ENCODE measurements at regions not wholly inside any gene's neighbourhood (a gene's known extent, or its start where the extent isn't known, plus 50 kb on each side); places are given as distances from the start of the nearest gene placed in this dataset.

DNA sequence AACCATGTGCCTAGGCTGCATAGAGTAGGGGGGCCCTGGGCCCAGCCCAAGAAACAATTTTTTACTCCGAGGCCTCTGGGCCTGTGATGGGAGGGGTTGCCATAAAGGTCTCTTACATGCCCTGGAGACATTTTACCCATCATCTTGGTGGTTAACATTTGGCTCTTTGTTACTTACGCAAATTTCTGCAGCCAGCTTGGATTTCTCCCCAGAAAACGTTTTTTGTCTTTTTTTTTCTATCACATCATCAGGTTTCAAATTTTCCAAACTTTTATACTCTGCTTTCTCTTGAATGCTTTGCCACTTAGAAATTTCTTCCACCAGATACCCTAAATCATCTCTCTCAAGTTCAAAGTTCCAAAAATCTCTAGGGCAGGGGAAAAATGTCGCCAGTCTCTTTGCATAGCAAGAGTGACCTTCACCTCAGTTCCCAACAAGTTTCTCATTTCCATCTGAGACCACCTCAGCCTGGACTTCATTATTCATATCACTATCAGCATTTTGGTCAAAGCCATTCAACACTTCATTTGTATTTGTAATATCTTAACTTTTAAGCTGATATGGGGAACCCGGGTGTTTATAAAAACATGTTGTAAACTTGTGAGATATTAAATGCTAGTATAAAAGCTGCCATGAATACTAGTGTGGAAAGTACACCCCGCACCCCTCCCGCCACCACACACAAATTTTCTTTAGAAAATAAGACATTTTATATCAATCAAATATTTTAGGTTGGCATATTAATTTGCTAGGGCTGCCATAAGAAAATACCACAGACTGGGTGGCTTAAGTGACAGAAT lies 56.0 kb upstream of the PLSCR4 start:
- TF ChIP-seq, protein P1, sequence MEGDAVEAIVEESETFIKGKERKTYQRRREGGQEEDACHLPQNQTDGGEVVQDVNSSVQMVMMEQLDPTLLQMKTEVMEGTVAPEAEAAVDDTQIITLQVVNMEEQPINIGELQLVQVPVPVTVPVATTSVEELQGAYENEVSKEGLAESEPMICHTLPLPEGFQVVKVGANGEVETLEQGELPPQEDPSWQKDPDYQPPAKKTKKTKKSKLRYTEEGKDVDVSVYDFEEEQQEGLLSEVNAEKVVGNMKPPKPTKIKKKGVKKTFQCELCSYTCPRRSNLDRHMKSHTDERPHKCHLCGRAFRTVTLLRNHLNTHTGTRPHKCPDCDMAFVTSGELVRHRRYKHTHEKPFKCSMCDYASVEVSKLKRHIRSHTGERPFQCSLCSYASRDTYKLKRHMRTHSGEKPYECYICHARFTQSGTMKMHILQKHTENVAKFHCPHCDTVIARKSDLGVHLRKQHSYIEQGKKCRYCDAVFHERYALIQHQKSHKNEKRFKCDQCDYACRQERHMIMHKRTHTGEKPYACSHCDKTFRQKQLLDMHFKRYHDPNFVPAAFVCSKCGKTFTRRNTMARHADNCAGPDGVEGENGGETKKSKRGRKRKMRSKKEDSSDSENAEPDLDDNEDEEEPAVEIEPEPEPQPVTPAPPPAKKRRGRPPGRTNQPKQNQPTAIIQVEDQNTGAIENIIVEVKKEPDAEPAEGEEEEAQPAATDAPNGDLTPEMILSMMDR (IDR thresholded peaks at IDR 0.05) = no peak
- no peak for TF ChIP-seq POLR2A (IDR thresholded peaks at IDR 0.05)

Data from adrenal gland (tissue), 5 donors.